Glomerular visceral epithelial cell (primary cell): ENCODE measurements at regions not wholly inside any gene's neighbourhood (a gene's known extent, or its start where the extent isn't known, plus 50 kb on each side); places are given as distances from the start of the nearest gene placed in this dataset.

Source experiments
- DNase-seq: peaks from one replicate; pipeline ENCODE4 v3.0.0-alpha.2; 2016; ENCODE audit errors: extremely low spot score

DNA sequence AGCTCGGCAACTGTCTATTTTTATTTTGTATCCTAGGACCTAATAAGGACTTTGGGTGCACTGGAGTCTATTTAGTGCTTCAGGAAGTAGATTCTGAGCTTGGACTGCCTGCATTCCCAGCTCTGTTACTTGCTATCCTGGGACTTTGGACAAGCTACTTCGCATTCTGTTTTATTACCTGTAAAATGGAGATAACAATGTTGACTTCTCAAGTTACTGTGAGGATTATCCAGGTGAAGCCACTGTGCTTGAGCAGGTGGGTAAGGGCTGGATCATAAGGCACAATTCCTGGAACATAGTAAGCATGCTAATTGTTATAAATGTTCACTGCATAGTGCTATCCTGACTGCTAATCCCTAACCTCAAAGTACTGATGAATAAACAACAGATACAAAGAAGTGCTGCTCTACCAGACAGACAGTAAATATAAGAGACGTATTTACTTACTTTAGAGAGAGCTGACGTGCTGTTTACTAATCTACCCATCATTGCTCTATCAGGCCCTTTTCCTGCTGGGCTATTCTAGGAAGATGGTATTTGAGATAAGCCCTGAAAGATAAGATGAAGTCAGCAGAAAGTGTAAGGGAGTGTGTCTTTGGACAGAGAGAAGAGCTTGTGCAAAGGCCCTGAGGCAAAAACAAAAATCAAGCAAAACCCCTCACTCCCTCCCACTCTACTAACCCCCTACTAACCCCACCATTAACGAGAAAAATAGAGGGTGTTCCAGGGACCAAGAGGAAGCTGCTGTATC is 50.8 kb upstream of the FLT1 start:
- no peak for DNase-seq
